ENCODE measurements at regions not wholly inside any gene's neighbourhood (a gene's known extent, or its start where the extent isn't known, plus 50 kb on each side); places are given as distances from the start of the nearest gene placed in this dataset.

GRCh38 chr6:67094431-67094946 lies 1387.5 kb upstream of the EYS start:
- Histone ChIP-seq H3K9me3 (replicated peaks; ENCODE audit: control insufficient read depth, insufficient read depth, low read length) (no peaks in the 10 kb centered on the region), H3K4me1 (ENCODE audit: control insufficient read depth, extremely low read depth, insufficient read depth, low read length) (no peaks in the 10 kb centered on the region), H3K4me3 (replicated peaks in 1 of 3; ENCODE audit: insufficient read depth in 1 of 3, low read depth in 1 of 3, low read length in 3 of 3) (no peak overlapping the region), H3K4me2 (ENCODE audit: insufficient read depth, low read length) (no peak overlapping the region), H2AFZ (ENCODE audit: low read depth, low read length) (no peak overlapping the region), H3K79me2 (ENCODE audit: control insufficient read depth, insufficient read depth, low read length) (no peaks in the 10 kb centered on the region), H3K9me1 (replicated peaks; ENCODE audit: control insufficient read depth, extremely low read depth, insufficient read depth, low read length) (no peaks in the 10 kb centered on the region), H3K27ac (ENCODE audit: insufficient read depth, low read depth, low read length) (no peak overlapping the region), H3K36me3 (ENCODE audit: control insufficient read depth in 2 of 2, extremely low read depth in 1 of 2, insufficient read depth in 2 of 2, low read length in 2 of 2) (no peaks in the 10 kb centered on the region), H3K9ac (replicated peaks; ENCODE audit: extremely low read depth, insufficient read depth, low read length) (no peak overlapping the region), H3K27me3 (ENCODE audit: control insufficient read depth in 2 of 2, insufficient read depth in 2 of 2, low read length in 2 of 2) (no peaks in the 10 kb centered on the region), H4K20me1 (replicated peaks; ENCODE audit: control insufficient read depth, extremely low read depth, insufficient read depth, low read length) (no peaks in the 10 kb centered on the region)
- FAIRE-seq (no peak), DNase-seq (ENCODE audit: low read depth, low spot score) (no peak)
- no TSS peak for BruUV-seq (replicated peaks)
- ChIA-PET CTCF (no interaction called here), POLR2A (no interaction called here)
- TF ChIP-seq FOS (IDR thresholded peaks at IDR 0.05; ENCODE audit: borderline replicate concordance, insufficient read depth, low read length): no peak
- TF ChIP-seq GATA2 (IDR thresholded peaks at IDR 0.05; ENCODE audit: insufficient read depth, insufficient read length, low read depth, low read length): no peak
- TF ChIP-seq CTCF (IDR thresholded peaks at IDR 0.05; ENCODE audit: extremely low read depth in 1 of 2, insufficient read depth in 1 of 2, low read depth in 1 of 2, low read length in 2 of 2): no peak
- TF ChIP-seq EZH2 (IDR thresholded peaks at IDR 0.05; ENCODE audit: borderline replicate concordance, low read depth, low read length, severe bottlenecking): no peak
- no peak for TF ChIP-seq MAX (IDR thresholded peaks at IDR 0.05; ENCODE audit: insufficient read depth, insufficient read length)
- TF ChIP-seq JUN (IDR thresholded peaks at IDR 0.05; ENCODE audit: borderline replicate concordance, insufficient read depth, insufficient read length, low read depth): no peak
- no peak for TF ChIP-seq MYC (IDR thresholded peaks at IDR 0.05; ENCODE audit: low read depth, low read length)
- TF ChIP-seq POLR2AphosphoS5 (IDR thresholded peaks at IDR 0.05; ENCODE audit: insufficient read depth, low read depth, low read length): no peak
- no peak for TF ChIP-seq POLR2A (IDR thresholded peaks at IDR 0.05; ENCODE audit: low read depth, low read length)
- intact Hi-C loops (cut with micrococcal nuclease): no loop called here
- dilution Hi-C loops (cut with MboI; ENCODE audit: extremely low pct_ligation_motif_present, low sequenced_read_pairs): no loop called here

All from endothelial cell of umbilical vein (primary cell).